Endodermal cell (in vitro differentiated cells): ENCODE measurements at regions not wholly inside any gene's neighbourhood (a gene's known extent, or its start where the extent isn't known, plus 50 kb on each side); places are given as distances from the start of the nearest gene placed in this dataset.

ENCODE experiments used
- DNase-seq: peaks from one replicate; pipeline ENCODE4 v3.0.0-alpha.2; 2017
- H3K27ac ChIP-seq: 2 replicates; pipeline ENCODE4 v1.5.1; 2013; ENCODE audit warnings: mild to moderate bottlenecking, low read depth, low read length, moderate library complexity
- H3K27me3 ChIP-seq: 2 replicates; pipeline ENCODE4 v1.6.1; 2013; ENCODE audit warnings: mild to moderate bottlenecking, low read length, moderate library complexity; ENCODE audit not compliant: insufficient read depth, control insufficient read depth, poor library complexity, severe bottlenecking
- H3K36me3 ChIP-seq: 2 replicates; pipeline ENCODE4 v1.7.0; 2013; ENCODE audit warnings: mild to moderate bottlenecking, low read length, moderate library complexity; ENCODE audit not compliant: control insufficient read depth, insufficient read depth
- H3K4me1 ChIP-seq: one replicate; pipeline ENCODE4 v1.7.0; 2013; ENCODE audit warnings: low read length; ENCODE audit not compliant: control insufficient read depth, insufficient read depth
- H3K4me3 ChIP-seq: 2 replicates; pipeline ENCODE4 v1.5.1; 2013; ENCODE audit warnings: mild to moderate bottlenecking, low read length, moderate library complexity
- H3K9ac ChIP-seq: 2 replicates; pipeline ENCODE4 v1.6.1; 2013; ENCODE audit warnings: mild to moderate bottlenecking, low read length, moderate library complexity; ENCODE audit not compliant: poor library complexity, severe bottlenecking; ENCODE audit errors: extremely low read depth
- H3K9me3 ChIP-seq: 2 replicates; pipeline ENCODE4 v1.6.1; 2013; ENCODE audit warnings: mild to moderate bottlenecking, low read length, moderate library complexity; ENCODE audit not compliant: control insufficient read depth
- H3K27ac Mint-ChIP-seq: 2 replicates; pipeline ENCODE4 v1.8.0; 2020; ENCODE audit warnings: mixed read lengths
- H3K27me3 Mint-ChIP-seq: 2 replicates; pipeline ENCODE4 v1.8.0; 2021; ENCODE audit warnings: mild to moderate bottlenecking, mixed read lengths; ENCODE audit not compliant: insufficient read depth
- H3K36me3 Mint-ChIP-seq: 2 replicates; pipeline ENCODE4 v1.8.0; 2020; ENCODE audit warnings: low read depth, mixed read lengths
- H3K4me1 Mint-ChIP-seq: 2 replicates; pipeline ENCODE4 v1.8.0; 2020; ENCODE audit warnings: mixed read lengths
- H3K4me3 Mint-ChIP-seq: 2 replicates; pipeline ENCODE4 v1.8.0; 2020; ENCODE audit warnings: mild to moderate bottlenecking, moderate library complexity, mixed read lengths
- H3K9me3 Mint-ChIP-seq: 2 replicates; pipeline ENCODE4 v1.8.0; 2020; ENCODE audit warnings: mild to moderate bottlenecking, mixed read lengths
- CTCF ChIP-seq: fragments of 200-600 bp; sonication (generic); conservative IDR thresholded peaks from 2 replicates; pipeline ENCODE4 v1.5.0; 2021; ENCODE audit warnings: antibody characterized with exemption, mild to moderate bottlenecking
- WGBS, 2 experiments: methylation state at CpG; one replicate each; pipeline versions ENCODE4 v1.1.5 to v1.1.7; 2013; ENCODE audit warnings: missing lambda C conversion rate in 2 of 2, mixed read lengths in 1 of 2; ENCODE audit not compliant: insufficient coverage in 1 of 2, insufficient read length in 1 of 2; 5-methylcytosine and 5-hydroxymethylcytosine counted together

GRCh38 chr15:26477044-26477443 is 295.8 kb downstream of the GABRB3 start:
- no peaks in the 10 kb centered on the region for H3K36me3 ChIP-seq
- no peak for TF ChIP-seq CTCF
- Mint-ChIP-seq H3K27me3 (no peaks in the 10 kb centered on the region), H3K4me3 (no peak overlapping the region), H3K27ac (no peak overlapping the region), H3K9me3 (peaks cover 19% of the 10 kb centered on the region), H3K36me3 (peaks cover 4% of the 10 kb centered on the region), H3K4me1 (peaks cover 6% of the 10 kb centered on the region)
- no peak for DNase-seq
- 93 to 96% methylated on average over 3 to 5 of the region's 5 CpGs for WGBS, 2 experiments
- peaks cover 23% of the 10 kb centered on the region for H3K9me3 ChIP-seq
- no peaks in the 10 kb centered on the region for H3K4me1 ChIP-seq
- H3K27ac ChIP-seq = no peak overlapping the region
- no peaks in the 10 kb centered on the region for H3K27me3 ChIP-seq
- H3K9ac ChIP-seq = no peak overlapping the region
- H3K4me3 ChIP-seq = no peak overlapping the region

GRCh38 chr15:26475554-26475953 is 297.3 kb downstream of the GABRB3 start:
- Mint-ChIP-seq H3K27me3 (no peaks in the 10 kb centered on the region), H3K4me1 (peaks cover 21% of the 10 kb centered on the region), H3K9me3 (peaks cover 19% of the 10 kb centered on the region), H3K27ac (no peak overlapping the region), H3K4me3 (no peak overlapping the region), H3K36me3 (peaks cover 4% of the 10 kb centered on the region)
- no peak overlapping the region for H3K9ac ChIP-seq
- no peak for DNase-seq
- H3K36me3 ChIP-seq = no peaks in the 10 kb centered on the region
- H3K27me3 ChIP-seq = no peaks in the 10 kb centered on the region
- peaks cover 23% of the 10 kb centered on the region for H3K9me3 ChIP-seq
- no peak overlapping the region for H3K27ac ChIP-seq
- TF ChIP-seq CTCF = peak; percentile 63
- no peak overlapping the region for H3K4me3 ChIP-seq
- 89 to 100% methylated on average over 3 to 7 of the region's 7 CpGs for whole genome bisulfite sequencing, 2 experiments
- peaks cover 4% of the 10 kb centered on the region for H3K4me1 ChIP-seq

DNA sequence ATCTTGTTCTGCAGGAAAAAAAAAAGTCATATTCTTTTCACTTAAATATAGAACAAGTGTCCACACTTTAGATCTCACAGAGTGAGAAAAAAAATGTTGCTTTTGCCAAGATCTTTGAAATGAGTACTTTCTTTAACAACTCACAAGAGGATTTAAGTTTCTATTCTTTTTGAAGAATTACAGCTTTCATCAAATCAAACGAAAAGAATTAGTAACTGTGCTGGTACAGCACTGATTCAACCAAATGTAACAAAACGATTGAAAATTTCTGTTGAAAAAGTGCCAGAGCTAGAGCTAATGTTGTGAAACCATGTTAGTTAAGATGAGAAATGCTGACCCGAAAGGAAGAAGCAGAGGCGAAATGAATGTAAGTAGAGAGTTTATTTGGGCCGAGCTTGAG is 300.2 kb downstream of the GABRB3 start:
- peaks cover 4% of the 10 kb centered on the region for H3K4me1 ChIP-seq
- H3K27me3 ChIP-seq = no peaks in the 10 kb centered on the region
- H3K9ac ChIP-seq = no peak overlapping the region
- H3K36me3 Mint-ChIP-seq = peaks cover 4% of the 10 kb centered on the region
- 88 to 89% methylated on average over 5 of the region's 5 CpGs for WGBS, 2 experiments
- no peaks in the 10 kb centered on the region for H3K36me3 ChIP-seq
- peaks cover 22% of the 10 kb centered on the region for H3K9me3 Mint-ChIP-seq
- no peak overlapping the region for H3K4me3 ChIP-seq
- no peaks in the 10 kb centered on the region for H3K27me3 Mint-ChIP-seq
- peaks cover 21% of the 10 kb centered on the region for H3K4me1 Mint-ChIP-seq
- H3K27ac ChIP-seq = no peak overlapping the region
- H3K4me3 Mint-ChIP-seq = no peak overlapping the region
- H3K9me3 ChIP-seq = peaks cover 24% of the 10 kb centered on the region
- no peak for DNase-seq
- H3K27ac Mint-ChIP-seq = no peak overlapping the region
- no peak for TF ChIP-seq CTCF
